ENCODE measurements at regions not wholly inside any gene's neighbourhood (a gene's known extent, or its start where the extent isn't known, plus 50 kb on each side); places are given as distances from the start of the nearest gene placed in this dataset.

- no peak for TF ChIP-seq POLR2A (IDR thresholded peaks at IDR 0.05)
- no peak for TF ChIP-seq CTCF (IDR thresholded peaks at IDR 0.05)
Measured at GRCh38 chr1:20432341-20432740, 53.7 kb downstream of the CAMK2N1 start.
